KMS-11 (cell line): ENCODE measurements at regions not wholly inside any gene's neighbourhood (a gene's known extent, or its start where the extent isn't known, plus 50 kb on each side); places are given as distances from the start of the nearest gene placed in this dataset.

Source experiments
- H2AFZ ChIP-seq: fragments of 200-600 bp; sonication (generic); 2 replicates; pipeline ENCODE4 v1.6.1; 2016; ENCODE audit warnings: antibody characterized with exemption, mixed run types, low read depth
- H3K27ac ChIP-seq: fragments of 200-600 bp; sonication (generic); 2 replicates; pipeline ENCODE4 v1.6.1; 2016; ENCODE audit warnings: mild to moderate bottlenecking, mixed run types
- H3K27me3 ChIP-seq: fragments of 200-600 bp; sonication (generic); 2 replicates; pipeline ENCODE4 v1.6.1; 2017; ENCODE audit warnings: mild to moderate bottlenecking, low read depth, mixed run types, moderate library complexity; ENCODE audit not compliant: insufficient read depth
- H3K36me3 ChIP-seq: fragments of 200-600 bp; sonication (generic); 2 replicates; pipeline ENCODE4 v1.6.1; 2017; ENCODE audit warnings: mild to moderate bottlenecking, mixed run types; ENCODE audit not compliant: insufficient read depth
- H3K4me1 ChIP-seq: fragments of 200-600 bp; sonication (generic); 2 replicates; pipeline ENCODE4 v1.6.1; 2016; ENCODE audit warnings: mild to moderate bottlenecking, low read depth, mixed run types; ENCODE audit not compliant: poor library complexity, severe bottlenecking
- H3K4me2 ChIP-seq: fragments of 200-600 bp; sonication (generic); 2 replicates; pipeline ENCODE4 v1.7.0; 2016; ENCODE audit warnings: mild to moderate bottlenecking, mixed run types
- H3K4me3 ChIP-seq: fragments of 200-600 bp; sonication (generic); IDR thresholded peaks from 2 replicates; pipeline ENCODE4 v1.6.1; 2017; ENCODE audit warnings: low read depth, low read length, mixed read lengths; ENCODE audit not compliant: insufficient read depth
- H3K79me2 ChIP-seq: fragments of 200-600 bp; sonication (generic); 2 replicates; pipeline ENCODE4 v1.6.1; 2016; ENCODE audit warnings: low read depth, mixed run types; ENCODE audit not compliant: insufficient read depth
- H3K9ac ChIP-seq: fragments of 200-600 bp; sonication (generic); 2 replicates; pipeline ENCODE4 v1.6.1; 2016; ENCODE audit warnings: mild to moderate bottlenecking, mixed run types
- H4K20me1 ChIP-seq: fragments of 200-600 bp; sonication (generic); 2 replicates; pipeline ENCODE4 v1.6.1; 2016; ENCODE audit warnings: mild to moderate bottlenecking, mixed run types; ENCODE audit not compliant: insufficient read depth
- TF ChIP-seq, protein P1 (sequence below): fragments of 200-600 bp; sonication (generic); conservative IDR thresholded peaks from 2 replicates; pipeline ENCODE4 v1.6.1; 2017; ENCODE audit warnings: low read depth, mild to moderate bottlenecking, antibody characterized with exemption, low read length, moderate library complexity, mixed read lengths

DNA sequence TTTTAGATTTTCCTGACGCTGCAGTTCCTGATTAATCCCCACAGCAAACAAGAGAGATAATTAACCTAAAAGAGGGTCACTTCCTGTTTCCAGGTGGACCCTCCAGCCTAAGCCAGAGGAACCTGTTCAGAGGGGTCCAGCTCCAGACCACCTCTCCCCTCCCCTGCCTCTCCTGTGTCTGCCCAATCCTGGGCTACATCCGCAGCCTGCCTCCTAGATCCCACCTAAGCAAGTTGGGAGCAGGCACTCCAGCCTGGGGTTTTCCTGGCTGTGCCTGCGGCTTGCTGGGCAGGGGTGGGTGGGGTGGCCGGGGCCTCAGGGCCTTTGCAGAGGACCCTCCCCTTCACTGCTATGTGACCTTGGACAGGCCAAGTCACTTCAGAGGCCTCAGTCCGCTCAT, 178.6 kb upstream of the LINGO1 start:
- peaks cover 51% of the 10 kb centered on the region; the same call in 1 of the 2 replicates for H3K27me3 ChIP-seq
- H4K20me1 ChIP-seq = no peaks in the 10 kb centered on the region
- no peaks in the 10 kb centered on the region for H3K36me3 ChIP-seq
- no peaks in the 10 kb centered on the region for H3K79me2 ChIP-seq
- no peak overlapping the region for H3K4me3 ChIP-seq
- H3K27ac ChIP-seq = no peak overlapping the region
- H3K4me2 ChIP-seq = no peak overlapping the region
- TF ChIP-seq, protein P1, sequence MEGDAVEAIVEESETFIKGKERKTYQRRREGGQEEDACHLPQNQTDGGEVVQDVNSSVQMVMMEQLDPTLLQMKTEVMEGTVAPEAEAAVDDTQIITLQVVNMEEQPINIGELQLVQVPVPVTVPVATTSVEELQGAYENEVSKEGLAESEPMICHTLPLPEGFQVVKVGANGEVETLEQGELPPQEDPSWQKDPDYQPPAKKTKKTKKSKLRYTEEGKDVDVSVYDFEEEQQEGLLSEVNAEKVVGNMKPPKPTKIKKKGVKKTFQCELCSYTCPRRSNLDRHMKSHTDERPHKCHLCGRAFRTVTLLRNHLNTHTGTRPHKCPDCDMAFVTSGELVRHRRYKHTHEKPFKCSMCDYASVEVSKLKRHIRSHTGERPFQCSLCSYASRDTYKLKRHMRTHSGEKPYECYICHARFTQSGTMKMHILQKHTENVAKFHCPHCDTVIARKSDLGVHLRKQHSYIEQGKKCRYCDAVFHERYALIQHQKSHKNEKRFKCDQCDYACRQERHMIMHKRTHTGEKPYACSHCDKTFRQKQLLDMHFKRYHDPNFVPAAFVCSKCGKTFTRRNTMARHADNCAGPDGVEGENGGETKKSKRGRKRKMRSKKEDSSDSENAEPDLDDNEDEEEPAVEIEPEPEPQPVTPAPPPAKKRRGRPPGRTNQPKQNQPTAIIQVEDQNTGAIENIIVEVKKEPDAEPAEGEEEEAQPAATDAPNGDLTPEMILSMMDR = no peak
- no peak overlapping the region for H3K9ac ChIP-seq
- no peaks in the 10 kb centered on the region for H3K4me1 ChIP-seq
- no peak overlapping the region for H2AFZ ChIP-seq

DNA sequence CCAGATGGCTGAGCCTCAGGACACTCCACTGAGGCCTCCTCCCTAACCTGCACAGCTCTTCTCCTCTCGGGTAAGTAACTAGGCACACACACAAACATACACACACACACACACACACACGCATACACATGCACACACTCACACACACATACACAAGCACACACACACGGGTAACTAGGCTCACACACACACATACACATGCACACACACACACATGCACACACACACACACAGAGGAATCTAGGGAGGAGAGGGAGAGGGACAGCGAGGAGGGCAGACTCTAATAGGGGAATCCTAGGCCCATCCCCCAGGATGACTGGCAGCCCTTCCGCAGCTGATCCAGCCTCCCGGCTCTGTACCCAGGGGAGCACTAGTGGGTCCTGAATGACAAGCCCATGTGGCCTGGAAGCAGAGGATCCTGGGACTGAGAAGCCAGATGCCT, 177.4 kb upstream of the LINGO1 start:
- TF ChIP-seq, protein P1 = no peak
- H3K27ac ChIP-seq = no peak overlapping the region
- peaks cover 51% of the 10 kb centered on the region; the same call in 1 of the 2 replicates for H3K27me3 ChIP-seq
- no peaks in the 10 kb centered on the region for H3K4me1 ChIP-seq
- no peaks in the 10 kb centered on the region for H4K20me1 ChIP-seq
- H3K9ac ChIP-seq = no peak overlapping the region
- H3K4me2 ChIP-seq = no peak overlapping the region
- no peak overlapping the region for H2AFZ ChIP-seq
- H3K4me3 ChIP-seq = no peak overlapping the region
- no peaks in the 10 kb centered on the region for H3K36me3 ChIP-seq
- H3K79me2 ChIP-seq = no peaks in the 10 kb centered on the region

DNA sequence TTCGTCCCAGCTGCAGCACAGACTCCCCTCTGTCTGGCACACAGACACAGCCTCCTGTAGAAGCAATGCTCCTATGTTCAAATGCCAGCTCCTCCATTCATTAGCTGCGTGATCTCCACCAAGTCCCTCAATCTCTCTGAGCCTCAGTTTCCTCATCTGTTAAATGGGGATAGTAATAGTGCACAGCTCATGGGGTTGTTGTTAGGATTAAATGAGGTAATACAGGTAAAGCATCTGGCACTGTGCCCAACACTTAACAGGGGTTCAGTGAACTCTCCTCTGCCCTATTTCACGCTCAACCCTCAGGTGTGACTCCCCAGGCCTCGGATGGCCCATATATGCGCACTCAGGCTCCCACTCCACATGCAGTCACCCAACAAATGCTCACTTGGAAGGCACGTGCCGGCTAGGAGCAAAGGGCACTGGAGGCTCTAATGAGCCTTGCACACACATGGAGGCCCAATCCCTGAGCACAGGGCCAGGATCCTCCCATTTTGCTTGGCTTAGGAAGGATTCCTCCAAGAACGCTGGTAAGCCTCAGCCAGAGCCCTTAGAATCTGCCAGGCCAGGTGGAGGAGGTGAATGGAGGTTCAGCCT, 176.0 kb upstream of the LINGO1 start:
- Histone ChIP-seq H3K4me3 (no peak overlapping the region), H3K36me3 (no peaks in the 10 kb centered on the region), H3K79me2 (no peaks in the 10 kb centered on the region), H3K27me3 (peaks cover 42% of the 10 kb centered on the region; the same call in 1 of the 2 replicates), H3K27ac (no peak overlapping the region), H2AFZ (no peak overlapping the region), H3K4me2 (no peak overlapping the region), H3K9ac (no peak overlapping the region), H3K4me1 (no peaks in the 10 kb centered on the region), H4K20me1 (no peaks in the 10 kb centered on the region)
- TF ChIP-seq, protein P1 = no peak

DNA sequence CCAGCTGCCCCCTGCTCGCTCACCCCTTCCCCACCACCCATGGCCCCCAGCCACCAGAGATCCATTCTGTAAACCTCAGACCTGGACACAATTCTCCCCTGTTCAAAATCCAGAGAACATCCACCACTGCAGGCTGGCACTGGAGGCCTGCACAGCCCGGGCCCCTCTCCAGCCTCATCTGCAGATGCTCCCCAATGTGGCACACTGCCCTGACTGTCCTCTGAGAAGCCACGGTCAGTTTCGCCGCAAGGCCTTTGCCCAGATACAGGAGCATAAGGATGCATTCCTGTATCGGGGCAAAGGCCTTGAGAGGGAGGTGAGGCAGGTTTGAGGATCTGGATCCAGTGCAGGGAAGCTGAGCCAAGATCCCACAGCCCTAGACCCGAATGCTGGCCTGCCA, 175.4 kb upstream of the LINGO1 start:
- H3K9ac ChIP-seq = no peak overlapping the region

More for the DNA sequence above, 175.4 kb upstream of the LINGO1 start:
- no peaks in the 10 kb centered on the region for H3K4me1 ChIP-seq
- H3K27ac ChIP-seq = no peak overlapping the region
- H3K27me3 ChIP-seq = peaks cover 36% of the 10 kb centered on the region; the same call in 1 of the 2 replicates
- H2AFZ ChIP-seq = no peak overlapping the region
- H3K4me2 ChIP-seq = no peak overlapping the region
- no peaks in the 10 kb centered on the region for H4K20me1 ChIP-seq
- TF ChIP-seq, protein P1 = no peak
- no peaks in the 10 kb centered on the region for H3K79me2 ChIP-seq
- H3K4me3 ChIP-seq = no peak overlapping the region
- H3K36me3 ChIP-seq = no peaks in the 10 kb centered on the region
